OCI-LY7 (cell line): ENCODE measurements at regions not wholly inside any gene's neighbourhood (a gene's known extent, or its start where the extent isn't known, plus 50 kb on each side); places are given as distances from the start of the nearest gene placed in this dataset.

Experiments
- BruUV-seq: library from RNA; stranded (reverse); fragments of 400-500 nt; replicated peaks from 2 replicates; lab custom pipeline; 2021; lab: Mats Ljungman, UMichigan
- CTCF ChIA-PET: fragments of 300-600 bp; sonication (Branson Sonifier 250); formaldehyde crosslinking; loops from one replicate; lab custom pipeline; 2022; ENCODE audit warnings: antibody characterized with exemption; ENCODE audit not compliant: unreplicated experiment; lab: Charles Lee
- POLR2A ChIA-PET: fragments of 300-600 bp; sonication (Branson Sonifier 250); formaldehyde crosslinking; loops from one replicate; lab custom pipeline; 2022; ENCODE audit warnings: antibody characterized with exemption; lab: Charles Lee
- DNase-seq: peaks from one replicate; pipeline ENCODE4 v3.0.0-alpha.2; 2015; ENCODE audit warnings: low spot score
- H2AFZ ChIP-seq: fragments of 200-600 bp; sonication (generic), shearing (Covaris generic); 2 replicates; pipeline ENCODE4 v1.6.1; 2014; ENCODE audit warnings: mild to moderate bottlenecking, antibody characterized with exemption, low read length, moderate library complexity
- H3K27ac ChIP-seq: fragments of 200-600 bp; sonication (generic); 2 replicates; pipeline ENCODE4 v1.5.1; 2014; ENCODE audit warnings: mixed run types, low read depth, mild to moderate bottlenecking, moderate library complexity, low read length, inconsistent platforms; ENCODE audit not compliant: poor library complexity, severe bottlenecking
- H3K36me3 ChIP-seq: fragments of 200-600 bp; sonication (generic); 2 replicates; pipeline ENCODE4 v1.6.1; 2014; ENCODE audit warnings: mild to moderate bottlenecking, antibody characterized with exemption, low read length, moderate library complexity, mixed read lengths; ENCODE audit not compliant: insufficient read depth
- H3K4me1 ChIP-seq: fragments of 200-600 bp; sonication (generic); 2 replicates; pipeline ENCODE4 v1.5.1; 2014; ENCODE audit warnings: mild to moderate bottlenecking, low read length; ENCODE audit not compliant: insufficient read depth, poor library complexity, severe bottlenecking
- H3K4me2 ChIP-seq: fragments of 200-600 bp; sonication (generic); 2 replicates; pipeline ENCODE4 v1.6.1; 2014; ENCODE audit warnings: mild to moderate bottlenecking, low read length
- H3K4me3 ChIP-seq: fragments of 200-600 bp; sonication (generic); 2 replicates; pipeline ENCODE4 v1.5.1; 2014; ENCODE audit warnings: mild to moderate bottlenecking, low read depth, low read length; ENCODE audit not compliant: poor library complexity, severe bottlenecking
- H3K79me2 ChIP-seq: fragments of 200-600 bp; sonication (generic); 2 replicates; pipeline ENCODE4 v1.6.1; 2016; ENCODE audit warnings: low read depth, mild to moderate bottlenecking, low read length, moderate library complexity, mixed read lengths; ENCODE audit not compliant: insufficient read depth
- H3K9me2 ChIP-seq: fragments of 200-600 bp; sonication (generic); 2 replicates; pipeline ENCODE4 v1.6.1; 2016; ENCODE audit warnings: mild to moderate bottlenecking, low read length, mixed read lengths; ENCODE audit not compliant: insufficient read depth
- H3K9me3 ChIP-seq: fragments of 200-600 bp; sonication (generic); 2 replicates; pipeline ENCODE4 v1.6.1; 2014; ENCODE audit warnings: mild to moderate bottlenecking, mixed run types, low read length, mixed read lengths
- H4K20me1 ChIP-seq: fragments of 200-600 bp; sonication (generic); 2 replicates; pipeline ENCODE4 v1.6.1; 2014; ENCODE audit warnings: mild to moderate bottlenecking, antibody characterized with exemption, low read length, moderate library complexity, mixed read lengths; ENCODE audit not compliant: insufficient read depth
- CTCF ChIP-seq: fragments of 200-600 bp; sonication (generic); conservative IDR thresholded peaks from 2 replicates; pipeline ENCODE4 v1.5.1; 2014; ENCODE audit warnings: mild to moderate bottlenecking, antibody characterized with exemption, low read length, moderate library complexity, mixed read lengths
- EZH2phosphoT487 ChIP-seq: fragments of 200-600 bp; sonication (generic); IDR thresholded peaks from 2 replicates; pipeline ENCODE4 v1.6.1; 2018; ENCODE audit warnings: low read depth, borderline replicate concordance, mild to moderate bottlenecking, mixed run types, antibody characterized with exemption, low read length, moderate library complexity, mixed read lengths
- intact Hi-C: fragments of 100-400 bp; cut with micrococcal nuclease; formaldehyde crosslinking; loops from one replicate; pipeline ENCODE4 v1.10.0; 2022; ENCODE audit not compliant: unreplicated experiment

- H3K4me3 ChIP-seq, result no peak overlapping the region
Measured at GRCh38 chrX:130523460-130524394, 121.9 kb downstream of the RBMX2 start.

DNA sequence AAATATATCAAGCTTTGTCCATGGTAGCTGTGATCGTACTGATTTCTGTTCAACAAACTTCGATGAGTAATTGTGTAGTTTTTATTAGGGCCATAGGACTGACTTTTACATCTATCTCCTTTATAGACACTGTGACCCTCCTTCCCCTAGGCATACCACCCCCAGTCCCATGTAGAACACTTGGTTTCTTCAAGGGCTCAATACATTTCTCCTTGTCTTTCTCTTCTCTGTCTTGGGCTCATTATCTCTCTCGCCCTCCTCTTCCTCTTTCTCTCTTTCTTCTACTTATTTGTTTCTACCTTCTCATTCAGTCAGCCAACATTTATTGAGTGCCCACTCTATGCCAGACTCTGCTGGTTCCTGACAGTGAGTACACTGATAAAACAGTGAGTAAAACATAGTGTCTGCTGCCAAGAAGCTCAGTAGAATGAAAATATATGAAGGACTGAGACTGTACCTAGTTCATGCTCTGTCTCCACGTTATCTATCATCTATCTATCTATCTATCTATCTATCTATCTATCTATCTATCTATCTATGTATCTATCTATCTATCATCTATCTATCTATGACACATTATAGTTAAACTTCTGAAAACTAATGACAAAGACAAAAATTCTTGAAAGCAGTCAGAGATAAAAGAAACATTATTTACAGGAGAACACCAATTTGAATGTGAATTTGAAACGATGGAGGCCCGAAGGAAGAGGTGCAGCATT is 122.8 kb downstream of the RBMX2 start:
- Histone ChIP-seq H3K4me3 (no peak overlapping the region), H3K4me1 (no peaks in the 10 kb centered on the region), H3K79me2 (no peaks in the 10 kb centered on the region), H4K20me1 (no peaks in the 10 kb centered on the region), H3K27ac (no peak overlapping the region), H3K9me2 (no peaks in the 10 kb centered on the region), H3K9me3 (no peaks in the 10 kb centered on the region), H3K4me2 (no peak overlapping the region), H3K36me3 (no peaks in the 10 kb centered on the region), H2AFZ (no peak overlapping the region)
- no peak for DNase-seq
- no TSS peak for BruUV-seq
- intact Hi-C loops, result no loop called here
- ChIA-PET CTCF (no interaction called here), POLR2A (no interaction called here)
- TF ChIP-seq CTCF, result no peak
- no peak for TF ChIP-seq EZH2phosphoT487

More at GRCh38 chrX:130523460-130524394, 121.9 kb downstream of the RBMX2 start:
- intact Hi-C loops, result no loop called here
- CTCF ChIA-PET, result no interaction called here
- no peak for DNase-seq
- Histone ChIP-seq H3K9me2 (no peaks in the 10 kb centered on the region), H3K36me3 (no peaks in the 10 kb centered on the region), H4K20me1 (no peaks in the 10 kb centered on the region), H3K79me2 (no peaks in the 10 kb centered on the region), H3K9me3 (no peaks in the 10 kb centered on the region), H3K4me2 (no peak overlapping the region), H3K27ac (no peak overlapping the region), H2AFZ (no peak overlapping the region), H3K4me1 (no peaks in the 10 kb centered on the region)
- POLR2A ChIA-PET, result no interaction called here
- TF ChIP-seq CTCF (no peak), EZH2phosphoT487 (no peak)
- BruUV-seq, result no TSS peak

DNA sequence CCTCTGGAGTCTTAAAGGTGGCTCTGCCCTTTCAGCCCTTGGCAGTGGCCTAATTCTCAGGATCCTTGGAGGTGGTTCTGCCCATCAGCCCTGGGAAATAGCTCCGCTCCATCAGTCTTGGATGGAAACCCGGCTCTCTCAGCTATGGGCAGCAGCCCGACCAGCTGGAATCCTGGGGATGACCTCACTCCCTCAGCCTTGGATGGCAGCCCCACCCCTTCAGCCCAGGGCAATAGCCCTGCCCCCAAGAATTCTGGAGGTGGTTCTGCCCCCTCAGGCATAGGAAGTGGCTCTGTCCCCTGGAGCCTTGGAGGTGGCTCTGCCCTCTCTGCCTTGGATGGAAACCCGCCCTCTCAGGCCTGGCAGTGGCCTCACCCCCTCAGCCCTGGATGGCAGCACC is 127.7 kb downstream of the RBMX2 start:
- H3K9me3 ChIP-seq, result no peaks in the 10 kb centered on the region
- no peaks in the 10 kb centered on the region for H3K9me2 ChIP-seq
- DNase-seq, result no peak
- BruUV-seq, result no TSS peak
- no peaks in the 10 kb centered on the region for H3K36me3 ChIP-seq
- ChIA-PET POLR2A (no interaction called here), CTCF (no interaction called here)
- H3K4me3 ChIP-seq, result no peak overlapping the region
- intact Hi-C loops, result no loop called here
- TF ChIP-seq CTCF (no peak), EZH2phosphoT487 (no peak)
- no peaks in the 10 kb centered on the region for H3K79me2 ChIP-seq
- H3K4me2 ChIP-seq, result no peak overlapping the region
- H3K4me1 ChIP-seq, result no peaks in the 10 kb centered on the region
- no peak overlapping the region for H2AFZ ChIP-seq
- no peak overlapping the region for H3K27ac ChIP-seq
- no peaks in the 10 kb centered on the region for H4K20me1 ChIP-seq
